Stimulated activated naive B cell treated with anti-CD40 and anti-IgM and Interleukin-4, amounts not matched to agents 10 μg/mL and 1 μg/mL and 100 μg/mL, for 72 hours (primary cell): ENCODE measurements at regions not wholly inside any gene's neighbourhood (a gene's known extent, or its start where the extent isn't known, plus 50 kb on each side); places are given as distances from the start of the nearest gene placed in this dataset.

Source experiments
- ATAC-seq, 2 donors: fragments of 150-1000 bp; cut with Tn5 transposase; replicated peaks; 2 replicates each; pipeline ENCODE4 v1.10.0; 2021; ENCODE audit warnings: moderate library complexity in 1 of 2
- DNase-seq: peaks from one replicate; pipeline ENCODE4 v3.0.0; 2021
- H3K27ac Mint-ChIP-seq: one replicate; pipeline ENCODE4 v1.8.0; 2022; ENCODE audit warnings: mild to moderate bottlenecking, mixed read lengths
- H3K27me3 Mint-ChIP-seq, 2 donors: one replicate each; pipeline ENCODE4 v1.8.0; 2022; ENCODE audit warnings: mixed read lengths in 2 of 2
- H3K36me3 Mint-ChIP-seq, 2 donors: one replicate each; pipeline ENCODE4 v1.8.0; 2022; ENCODE audit warnings: mixed read lengths in 2 of 2, mild to moderate bottlenecking in 1 of 2
- H3K4me1 Mint-ChIP-seq, 2 donors: one replicate each; pipeline ENCODE4 v1.8.0; 2022; ENCODE audit warnings: mixed read lengths in 2 of 2, mild to moderate bottlenecking in 1 of 2
- H3K4me3 Mint-ChIP-seq, 2 donors: one replicate each; pipeline ENCODE4 v1.8.0; 2022; ENCODE audit warnings: mild to moderate bottlenecking in 2 of 2, mixed read lengths in 2 of 2, moderate library complexity in 1 of 2
- H3K9me3 Mint-ChIP-seq, 2 donors: one replicate each; pipeline ENCODE4 v1.8.0; 2022; ENCODE audit warnings: mixed read lengths in 2 of 2, mild to moderate bottlenecking in 1 of 2

DNA sequence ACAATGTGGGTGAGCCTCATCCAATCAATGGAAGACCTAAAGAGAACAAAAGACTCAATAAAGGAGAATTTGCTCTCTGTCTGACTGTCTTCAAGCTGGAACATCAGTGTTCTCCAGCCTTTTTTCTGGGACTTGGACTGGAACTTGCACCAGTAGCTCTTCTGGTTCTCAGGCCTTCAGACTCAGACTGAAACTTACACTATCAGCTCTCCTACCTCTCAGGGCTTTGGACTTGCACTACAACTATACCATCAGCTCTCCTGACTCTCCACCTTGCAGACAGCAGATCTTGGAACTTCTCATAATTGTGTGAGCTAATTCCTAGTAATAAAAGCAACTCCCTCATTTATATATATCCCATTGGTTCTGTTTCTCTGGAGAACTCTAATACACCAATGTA, 185.9 kb downstream of the SMIM20 start:
- Mint-ChIP-seq H3K27me3 (peaks cover 10 to 23% of the 10 kb centered on the region in 2 donors), H3K36me3 (peaks cover 4 to 21% of the 10 kb centered on the region in 2 donors), H3K27ac (no peak overlapping the region), H3K4me1 (no peaks in the 10 kb centered on the region), H3K9me3 (peaks cover 27 to 37% of the 10 kb centered on the region in 2 donors), H3K4me3 (no peak overlapping the region)
- ATAC-seq: no peak
- no peak for DNase-seq

DNA sequence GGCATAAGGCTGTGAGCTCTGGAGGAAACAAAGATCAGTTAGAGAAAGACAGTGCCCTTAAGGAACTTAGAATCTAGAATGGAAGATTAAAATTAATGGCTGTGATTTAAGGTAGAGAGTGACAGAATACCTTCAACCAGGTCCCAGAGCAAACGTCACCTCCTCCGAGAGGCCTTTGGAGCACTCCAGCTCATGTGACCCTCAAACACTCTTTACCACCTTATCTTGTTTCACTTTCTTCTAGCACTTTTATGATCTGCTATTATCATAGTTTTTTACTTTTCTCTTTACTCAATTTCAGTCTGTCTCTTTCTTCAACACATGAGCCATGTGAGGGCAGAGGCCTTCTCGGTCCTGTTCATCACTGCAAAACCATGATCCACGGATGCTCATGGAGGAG, 187.0 kb downstream of the SMIM20 start:
- Mint-ChIP-seq H3K4me3 (no peak overlapping the region), H3K36me3 (peaks cover 4 to 21% of the 10 kb centered on the region in 2 donors), H3K27me3 (peaks cover 10 to 12% of the 10 kb centered on the region in 2 donors), H3K27ac (no peak overlapping the region), H3K4me1 (no peaks in the 10 kb centered on the region), H3K9me3 (peaks cover 24 to 33% of the 10 kb centered on the region in 2 donors)
- DNase-seq (no peak), ATAC-seq (no peak)

DNA sequence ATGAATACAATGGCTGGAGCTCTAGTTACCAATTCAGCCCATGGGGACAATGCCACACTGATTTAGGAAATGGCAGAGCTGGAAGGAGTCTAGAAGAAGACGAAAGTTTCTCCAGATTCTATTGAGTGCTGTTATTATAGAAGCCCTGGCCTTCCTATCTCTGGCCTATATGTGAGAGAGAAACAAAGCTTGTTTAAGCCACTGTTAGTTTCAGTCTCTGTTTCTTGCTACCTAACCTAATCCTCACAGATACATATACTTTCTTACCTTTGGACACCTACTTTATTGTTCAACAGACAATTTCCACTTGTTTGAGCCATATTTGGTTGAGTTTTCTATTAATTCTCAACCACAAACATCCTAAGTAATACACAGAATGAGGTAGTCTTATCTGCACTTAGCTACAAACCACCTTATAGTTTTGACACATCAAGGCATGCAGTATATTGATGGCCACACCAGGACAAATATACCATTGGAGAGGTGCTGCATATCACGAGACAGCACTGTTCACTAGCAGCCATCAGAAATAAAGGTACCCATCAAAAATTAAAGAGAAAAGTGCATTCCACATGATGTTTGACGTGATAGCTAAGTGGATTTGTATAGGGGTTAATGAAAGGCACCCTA, 190.2 kb downstream of the SMIM20 start:
- Mint-ChIP-seq H3K27me3 (peaks cover 10 to 26% of the 10 kb centered on the region in 2 donors), H3K9me3 (peaks cover 8 to 10% of the 10 kb centered on the region in 2 donors), H3K4me1 (no peaks in the 10 kb centered on the region), H3K36me3 (peaks cover 0 to 3% of the 10 kb centered on the region in 2 donors), H3K27ac (no peak overlapping the region), H3K4me3 (no peak overlapping the region)
- ATAC-seq (no peak), DNase-seq (no peak)

DNA sequence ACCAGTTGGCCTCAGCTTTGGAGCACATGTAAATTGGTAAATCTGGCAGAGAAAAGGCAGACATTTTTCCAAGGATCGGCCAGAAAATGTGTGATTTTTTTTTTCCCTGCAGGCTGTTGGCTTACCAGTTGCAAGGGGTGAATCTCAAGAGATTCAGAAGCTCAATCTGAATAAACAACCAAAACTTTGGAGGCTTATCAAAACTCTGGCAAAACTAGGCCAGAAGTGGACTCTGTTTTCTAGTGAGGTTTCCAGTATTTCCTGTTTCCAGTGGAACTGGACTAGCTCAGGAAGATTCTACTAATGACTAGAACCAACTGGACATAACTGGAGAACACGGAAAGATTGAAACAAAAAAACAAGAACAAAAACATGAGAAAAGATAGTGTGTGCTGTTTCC, 191.3 kb downstream of the SMIM20 start:
- H3K9me3 Mint-ChIP-seq: no peaks in the 10 kb centered on the region
- no peak for DNase-seq
- no peak overlapping the region for H3K27ac Mint-ChIP-seq
- H3K36me3 Mint-ChIP-seq: no peaks in the 10 kb centered on the region
- H3K4me1 Mint-ChIP-seq: no peaks in the 10 kb centered on the region
- no peak for ATAC-seq
- no peak overlapping the region for H3K4me3 Mint-ChIP-seq
- H3K27me3 Mint-ChIP-seq: peaks cover 16% of the 10 kb centered on the region in 2 donors

DNA sequence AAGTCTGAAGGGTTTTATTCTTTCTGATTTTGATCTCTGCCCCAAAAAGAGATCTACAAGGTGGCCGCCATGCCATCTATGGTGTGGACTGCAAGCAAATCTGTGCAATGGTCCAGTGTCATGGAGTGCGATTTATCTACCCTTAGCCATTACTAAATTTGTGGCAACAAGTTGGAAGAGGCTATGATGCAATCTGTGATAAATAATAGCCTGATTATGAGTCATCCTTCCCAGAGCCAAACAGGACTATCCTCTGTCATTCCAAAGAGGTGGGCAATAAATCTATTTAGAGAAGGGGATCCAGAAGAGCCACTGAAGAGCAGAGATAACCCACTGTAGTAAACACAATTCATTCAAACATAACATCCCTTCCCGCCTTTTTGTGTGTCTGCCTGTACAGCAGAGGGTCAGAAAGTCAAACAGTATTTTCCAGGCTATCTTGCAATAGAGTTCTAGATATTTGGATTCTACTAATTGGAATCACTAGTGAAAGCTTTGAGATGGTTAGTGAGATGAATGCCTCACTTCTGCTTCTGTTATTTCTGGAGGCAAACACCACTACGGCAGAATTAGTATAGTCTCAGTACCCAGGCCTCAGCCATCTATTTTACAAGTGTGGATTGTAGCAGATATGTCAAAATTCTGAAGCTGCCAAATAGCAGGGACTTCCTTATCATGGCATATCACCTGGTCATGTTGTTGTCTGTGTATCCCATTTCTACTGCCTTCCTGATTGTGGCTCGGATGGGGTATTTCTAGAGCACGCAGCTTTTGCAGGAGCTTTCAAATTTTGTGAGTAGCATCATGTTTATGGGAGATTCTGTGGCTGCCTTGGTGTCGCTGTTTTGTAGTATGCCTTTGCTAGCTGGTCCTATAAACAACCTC, 192.0 kb downstream of the SMIM20 start:
- DNase-seq (no peak), ATAC-seq (peak in 1 of 2 donors; percentile 41)
- Mint-ChIP-seq H3K9me3 (no peaks in the 10 kb centered on the region), H3K4me3 (no peak overlapping the region), H3K36me3 (no peaks in the 10 kb centered on the region), H3K27ac (no peak overlapping the region), H3K4me1 (no peaks in the 10 kb centered on the region), H3K27me3 (peaks cover 23% of the 10 kb centered on the region in 2 donors)

DNA sequence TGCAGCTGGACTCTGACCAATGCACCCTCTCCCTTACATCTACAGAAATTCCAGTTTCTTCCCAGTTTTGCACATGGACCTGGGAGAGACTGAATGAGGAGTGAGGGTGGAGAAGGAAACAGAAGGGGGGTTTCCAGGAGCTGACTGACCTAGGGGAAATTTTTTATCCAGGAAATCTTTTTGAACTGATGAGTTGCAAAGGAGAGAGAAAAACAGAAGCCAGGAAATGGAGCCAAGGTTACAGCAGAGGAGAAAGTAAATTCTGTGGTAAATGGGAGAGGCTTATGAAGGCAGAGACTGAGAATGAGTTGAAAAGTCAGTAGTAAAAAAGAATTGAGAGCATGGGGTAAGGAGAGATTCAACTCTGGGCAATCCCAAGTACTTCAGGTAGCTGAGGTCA, 192.8 kb downstream of the SMIM20 start:
- DNase-seq (no peak), ATAC-seq (no peak)
- Mint-ChIP-seq H3K27ac (no peak overlapping the region), H3K4me3 (no peak overlapping the region), H3K9me3 (peaks cover 0 to 1% of the 10 kb centered on the region in 2 donors), H3K4me1 (no peaks in the 10 kb centered on the region), H3K36me3 (no peaks in the 10 kb centered on the region), H3K27me3 (peaks cover 27 to 31% of the 10 kb centered on the region in 2 donors)

DNA sequence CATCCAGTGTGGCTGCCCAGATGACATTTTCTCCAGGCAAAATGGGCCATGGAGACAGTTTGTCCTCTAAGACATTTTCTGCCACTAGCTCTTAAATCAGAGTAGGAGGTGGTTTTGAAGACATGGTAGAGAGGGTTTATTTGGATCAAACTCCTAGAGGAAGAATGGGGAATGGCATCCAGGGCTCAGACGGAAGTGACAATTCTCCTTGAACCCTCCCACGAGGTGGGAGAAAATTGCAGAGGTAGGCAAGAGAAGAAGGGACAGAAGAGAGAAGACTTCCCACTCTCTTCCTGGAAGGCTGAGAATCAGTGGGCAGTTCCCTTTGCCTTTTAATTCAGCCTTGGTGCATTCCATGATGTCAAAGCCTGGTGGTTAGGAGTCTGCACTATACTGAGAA, 194.0 kb downstream of the SMIM20 start:
- peaks cover 27 to 35% of the 10 kb centered on the region in 2 donors for H3K27me3 Mint-ChIP-seq
- no peak overlapping the region for H3K27ac Mint-ChIP-seq
- H3K4me1 Mint-ChIP-seq: no peaks in the 10 kb centered on the region
- no peak for ATAC-seq
- no peak overlapping the region for H3K4me3 Mint-ChIP-seq
- peaks cover 1 to 3% of the 10 kb centered on the region in 2 donors for H3K36me3 Mint-ChIP-seq
- no peak for DNase-seq
- peaks cover 1 to 6% of the 10 kb centered on the region in 2 donors for H3K9me3 Mint-ChIP-seq

DNA sequence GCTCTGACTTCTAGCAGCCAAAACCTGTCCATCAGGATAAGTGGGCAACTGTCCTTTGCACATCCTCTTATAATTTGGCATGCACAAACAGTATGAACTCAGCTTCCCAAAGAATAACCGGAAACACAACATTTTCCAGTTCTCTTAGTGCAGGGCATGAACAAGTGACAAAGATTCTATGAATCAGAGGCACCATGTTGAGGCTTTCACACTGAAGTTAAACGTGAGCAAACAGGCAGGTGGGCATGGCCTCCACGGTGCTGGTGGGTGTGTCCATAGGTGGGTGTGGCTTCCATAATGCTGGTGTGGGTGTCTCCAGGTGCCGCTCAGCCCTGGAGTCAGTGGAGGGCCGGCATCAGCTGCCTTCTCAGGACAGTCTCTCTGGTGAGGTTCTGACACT, 196.5 kb downstream of the SMIM20 start:
- H3K9me3 Mint-ChIP-seq: peaks cover 9 to 12% of the 10 kb centered on the region in 2 donors
- peaks cover 1 to 5% of the 10 kb centered on the region in 2 donors for H3K36me3 Mint-ChIP-seq
- H3K4me3 Mint-ChIP-seq: no peak overlapping the region
- no peak for DNase-seq
- no peaks in the 10 kb centered on the region for H3K4me1 Mint-ChIP-seq
- H3K27ac Mint-ChIP-seq: no peak overlapping the region
- peaks cover 25 to 35% of the 10 kb centered on the region in 2 donors for H3K27me3 Mint-ChIP-seq
- no peak for ATAC-seq

DNA sequence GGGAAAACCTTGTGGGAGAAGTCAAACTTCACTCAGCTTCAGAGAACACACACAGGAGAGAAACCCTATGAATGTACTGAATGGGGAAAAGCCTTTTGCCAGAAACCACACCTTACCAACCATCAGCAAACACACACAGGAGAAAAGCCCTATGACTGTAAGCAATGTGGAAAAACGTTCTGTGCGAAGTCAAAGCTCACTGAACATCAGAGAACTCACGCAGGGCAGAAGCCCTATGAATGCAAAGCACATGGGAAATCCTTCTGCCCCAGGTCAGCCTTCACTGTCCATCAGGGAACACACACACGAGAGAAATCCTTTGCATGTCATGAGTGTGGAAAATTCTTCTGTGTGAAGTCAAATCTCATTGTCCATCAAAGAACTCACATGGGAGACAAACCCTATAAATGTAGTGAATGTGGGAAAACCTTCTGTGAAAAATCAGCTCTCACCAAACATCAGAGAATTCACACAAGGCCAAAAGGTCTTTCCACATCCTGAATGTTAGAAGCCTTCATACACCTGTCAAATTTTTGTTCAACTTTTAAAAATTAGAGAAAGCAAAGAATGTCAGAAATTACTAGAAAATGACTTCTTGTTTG, 199.4 kb downstream of the SMIM20 start:
- no peak for DNase-seq
- H3K4me1 Mint-ChIP-seq: no peaks in the 10 kb centered on the region
- no peak overlapping the region for H3K4me3 Mint-ChIP-seq
- no peak overlapping the region for H3K27ac Mint-ChIP-seq
- peaks cover 9 to 13% of the 10 kb centered on the region in 2 donors for H3K9me3 Mint-ChIP-seq
- ATAC-seq: no peak
- H3K36me3 Mint-ChIP-seq: peaks cover 1 to 5% of the 10 kb centered on the region in 2 donors
- H3K27me3 Mint-ChIP-seq: peaks cover 23 to 38% of the 10 kb centered on the region in 2 donors

DNA sequence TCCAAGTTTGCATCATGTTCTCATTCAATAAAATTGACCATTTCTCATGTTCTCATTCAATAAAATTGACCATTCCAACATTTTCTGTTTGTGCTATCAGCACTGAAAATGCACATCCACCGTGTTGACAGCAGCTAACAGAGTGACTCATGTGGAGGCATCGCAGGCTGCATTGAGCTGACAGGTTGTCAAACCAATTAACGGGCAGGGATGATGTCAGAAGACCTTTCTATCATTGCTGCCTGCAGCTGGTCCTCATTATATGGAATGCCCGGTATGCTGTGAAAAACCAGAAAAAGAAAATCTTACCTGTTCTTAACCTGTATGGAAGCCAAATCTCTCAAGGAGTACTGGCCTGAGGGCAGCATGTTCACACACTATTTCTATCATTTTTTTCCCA, 202.0 kb downstream of the SMIM20 start:
- Mint-ChIP-seq H3K4me3 (no peak overlapping the region), H3K27me3 (peaks cover 18 to 42% of the 10 kb centered on the region in 2 donors), H3K4me1 (no peaks in the 10 kb centered on the region), H3K9me3 (peaks cover 9 to 13% of the 10 kb centered on the region in 2 donors), H3K36me3 (peaks cover 1 to 5% of the 10 kb centered on the region in 2 donors), H3K27ac (no peak overlapping the region)
- no peak for DNase-seq
- no peak for ATAC-seq

DNA sequence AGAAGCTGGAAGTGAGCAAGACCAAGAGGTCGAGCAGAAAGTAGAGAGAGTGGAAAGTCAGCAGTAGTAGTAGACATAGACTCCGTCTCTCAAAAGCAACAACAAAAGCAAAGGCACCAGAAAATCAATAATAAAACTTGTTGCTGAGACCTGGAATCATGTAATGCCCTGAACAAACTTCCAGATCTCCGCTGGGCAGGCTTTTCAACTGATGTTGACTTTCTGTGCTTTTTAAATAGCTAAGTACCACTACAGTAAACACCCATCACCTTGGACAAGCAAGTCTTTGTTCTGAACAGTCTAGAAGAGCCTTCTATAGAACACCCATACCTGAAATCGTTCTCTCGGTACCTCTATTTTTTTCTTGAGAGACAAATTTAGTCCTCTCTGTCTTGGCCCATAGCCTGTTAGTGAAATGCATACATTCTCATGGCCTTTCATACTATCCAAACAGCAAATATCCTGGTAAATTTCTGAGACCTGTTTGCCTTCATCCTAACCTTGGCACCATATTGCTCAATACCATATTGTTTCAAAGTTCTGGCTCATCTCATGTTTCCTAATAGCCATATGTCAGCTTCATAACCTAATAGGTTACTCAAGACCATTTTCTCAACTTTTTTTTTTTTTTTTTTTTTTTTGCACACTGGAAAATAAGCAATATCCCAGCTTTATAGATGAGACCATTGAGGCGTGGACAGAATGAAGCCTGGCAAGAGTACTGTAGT, 200.6 kb upstream of the RBPJ start:
- ATAC-seq (no peak), DNase-seq (no peak)
- Mint-ChIP-seq H3K9me3 (peaks cover 0 to 2% of the 10 kb centered on the region in 2 donors), H3K27ac (no peak overlapping the region), H3K27me3 (peaks cover 14 to 30% of the 10 kb centered on the region in 2 donors), H3K4me3 (no peak overlapping the region), H3K4me1 (no peaks in the 10 kb centered on the region), H3K36me3 (no peaks in the 10 kb centered on the region)

DNA sequence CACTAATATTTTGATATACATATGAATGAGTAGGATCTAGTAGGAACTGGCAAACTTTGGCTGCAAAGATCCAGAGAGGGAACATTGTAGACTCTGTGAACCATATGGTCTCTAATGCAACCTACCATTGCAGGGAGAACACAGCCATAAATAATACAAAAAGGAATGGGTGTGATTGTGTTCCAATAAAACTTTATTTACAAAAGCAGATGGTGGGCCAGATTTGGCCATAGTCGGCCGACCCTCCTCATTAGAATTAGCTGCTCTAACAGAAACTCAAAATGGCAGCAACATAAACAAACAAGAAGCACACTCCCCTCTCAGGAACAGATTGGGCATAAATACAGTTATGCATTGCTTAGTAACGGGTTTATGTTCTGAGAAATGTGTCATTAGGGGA, 198.1 kb upstream of the RBPJ start:
- peaks cover 9 to 37% of the 10 kb centered on the region in 2 donors for H3K27me3 Mint-ChIP-seq
- ATAC-seq (no peak), DNase-seq (no peak)
- H3K27ac Mint-ChIP-seq: no peak overlapping the region
- no peak overlapping the region for H3K4me3 Mint-ChIP-seq
- H3K9me3 Mint-ChIP-seq: peaks cover 0 to 2% of the 10 kb centered on the region in 2 donors
- H3K4me1 Mint-ChIP-seq: peaks cover 4 to 12% of the 10 kb centered on the region in 2 donors
- H3K36me3 Mint-ChIP-seq: no peaks in the 10 kb centered on the region

DNA sequence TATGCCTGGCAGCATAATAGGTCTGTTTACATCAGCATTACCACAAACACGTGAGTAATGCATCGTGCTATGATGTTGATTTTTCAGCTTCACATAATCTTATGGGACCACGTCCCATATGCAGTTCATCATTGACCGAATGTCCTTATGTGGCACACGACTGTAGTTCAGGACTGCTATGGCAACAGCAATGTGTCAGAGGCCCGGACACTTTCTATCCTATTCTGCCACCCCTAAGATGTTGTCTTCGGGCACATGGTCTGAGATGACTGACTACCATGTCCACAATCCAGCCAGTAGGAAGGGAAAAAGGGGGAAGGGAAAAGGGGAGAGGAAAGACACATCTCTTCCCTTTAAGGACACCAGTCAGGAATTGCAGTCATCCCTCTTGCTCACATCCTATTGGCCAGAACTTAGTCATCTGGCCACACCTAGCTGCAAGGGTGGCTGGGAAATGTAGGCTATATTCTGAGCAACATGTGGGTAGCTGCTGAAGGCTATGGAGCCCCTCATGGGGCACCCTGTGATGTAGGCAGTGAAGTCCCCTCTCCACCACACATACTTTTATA, 196.0 kb upstream of the RBPJ start:
- Mint-ChIP-seq H3K36me3 (no peaks in the 10 kb centered on the region), H3K4me1 (peaks cover 4 to 12% of the 10 kb centered on the region in 2 donors), H3K9me3 (peaks cover 4 to 8% of the 10 kb centered on the region in 2 donors), H3K4me3 (no peak overlapping the region), H3K27me3 (peaks cover 5 to 20% of the 10 kb centered on the region in 2 donors), H3K27ac (no peak overlapping the region)
- ATAC-seq: no peak
- DNase-seq: no peak
